ENCODE measurements at regions not wholly inside any gene's neighbourhood (a gene's known extent, or its start where the extent isn't known, plus 50 kb on each side); places are given as distances from the start of the nearest gene placed in this dataset.
A peak's percentile ranks its signal among the peaks of the same experiment; 100 is the strongest.

DNA sequence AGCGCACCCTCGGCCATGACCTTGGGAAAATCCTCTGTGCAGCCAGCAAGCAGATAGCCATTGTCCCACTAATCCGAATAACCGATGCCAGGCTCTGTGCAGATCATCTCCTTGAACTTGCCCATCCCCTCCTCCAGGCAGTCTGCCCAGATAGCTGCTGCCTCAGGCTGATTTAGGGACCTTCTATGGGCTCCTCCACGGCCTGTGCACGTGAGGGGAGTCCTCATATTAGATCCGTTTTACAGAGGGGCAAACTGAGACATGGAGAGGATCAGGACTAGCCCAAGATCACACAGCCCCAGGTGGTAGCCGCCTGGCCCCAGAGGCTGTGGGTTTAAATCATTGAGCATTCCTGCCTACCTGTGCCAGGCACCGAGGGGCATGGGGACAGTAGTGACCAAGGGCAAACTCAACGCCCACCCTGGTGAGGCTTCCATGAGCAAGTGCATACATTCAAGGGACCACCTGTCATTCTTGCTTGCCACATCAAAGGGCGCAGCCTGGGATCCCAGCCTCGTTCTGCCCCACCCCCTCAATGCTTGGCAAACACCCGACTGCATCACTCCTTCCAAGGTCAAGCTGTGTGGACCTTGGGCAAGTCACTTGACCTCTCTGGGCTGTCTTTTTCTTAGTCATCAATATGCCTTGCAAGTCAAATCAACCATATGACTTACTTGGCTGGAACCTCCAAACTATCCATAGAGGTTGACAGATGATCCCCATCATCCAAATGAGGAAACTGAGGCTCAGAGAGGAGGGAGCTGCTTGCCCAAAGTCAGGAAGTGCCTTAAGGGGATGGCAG lies 131.6 kb downstream of the MN1 start:
- Histone ChIP-seq H3K27ac (ENCODE audit: low read depth, low read length, severe bottlenecking) (peak overlapping the region; percentile 99), H3K36me3 (ENCODE audit: control insufficient read depth, insufficient read depth, low read length) (no peaks in the 10 kb centered on the region), H3K4me3 (ENCODE audit: extremely low read depth, insufficient read depth, low read length, poor library complexity, severe bottlenecking) (no peak overlapping the region), H3K4me1 (ENCODE audit: control insufficient read depth, insufficient read depth, low read length, poor library complexity, severe bottlenecking) (peaks cover 30% of the 10 kb centered on the region), H3K9me3 (ENCODE audit: control insufficient read depth, low read length) (peaks cover 6% of the 10 kb centered on the region)
- WGBS, 2 experiments (ENCODE audit: insufficient coverage in 2 of 2) = 68 to 70% methylated on average over 13 of the region's 13 CpGs

DNA sequence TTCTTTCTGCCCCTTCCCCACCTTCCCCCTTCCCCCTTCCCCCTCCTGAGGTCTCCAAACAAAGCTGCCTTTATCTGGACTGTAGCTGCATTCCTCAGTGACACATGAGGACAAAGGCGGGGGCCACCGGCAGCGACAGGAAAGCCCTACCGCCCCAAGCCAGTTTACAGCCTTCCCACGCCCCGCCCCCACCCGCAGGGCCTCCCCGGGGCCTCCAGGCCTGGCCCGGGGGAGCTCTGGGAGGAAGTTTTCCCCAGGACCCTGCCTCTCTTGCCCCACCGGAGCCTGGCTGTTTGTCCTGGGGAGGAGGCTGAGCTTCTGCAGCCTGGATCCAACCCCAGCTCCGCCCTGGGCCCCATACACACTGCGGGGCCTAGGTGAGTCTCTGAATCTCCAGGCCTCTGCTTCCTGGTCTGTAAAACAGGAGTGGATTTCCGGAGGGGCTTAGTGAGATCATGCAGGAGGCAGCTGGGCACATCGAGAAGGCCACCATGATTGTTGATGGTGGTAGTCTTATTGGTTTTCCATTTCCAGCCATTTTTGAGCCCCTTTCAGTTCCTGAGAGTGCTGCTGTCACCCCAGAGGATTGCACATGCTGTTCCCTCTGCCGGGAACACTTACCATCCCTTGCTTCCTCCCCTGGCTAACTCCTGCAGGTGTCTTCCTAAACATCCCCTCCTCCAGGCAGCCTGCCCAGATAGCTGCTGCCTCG lies 130.7 kb downstream of the MN1 start:
- Histone ChIP-seq H3K27ac (ENCODE audit: low read depth, low read length, severe bottlenecking) (peak overlapping the region; percentile 99), H3K4me3 (ENCODE audit: extremely low read depth, insufficient read depth, low read length, poor library complexity, severe bottlenecking) (no peak overlapping the region), H3K4me1 (ENCODE audit: control insufficient read depth, insufficient read depth, low read length, poor library complexity, severe bottlenecking) (peaks cover 30% of the 10 kb centered on the region), H3K36me3 (ENCODE audit: control insufficient read depth, insufficient read depth, low read length) (no peaks in the 10 kb centered on the region), H3K9me3 (ENCODE audit: control insufficient read depth, low read length) (peaks cover 6% of the 10 kb centered on the region)
- WGBS, 2 experiments (ENCODE audit: insufficient coverage in 2 of 2) = 8 to 10% methylated on average over 9 to 11 of the region's 16 CpGs

DNA sequence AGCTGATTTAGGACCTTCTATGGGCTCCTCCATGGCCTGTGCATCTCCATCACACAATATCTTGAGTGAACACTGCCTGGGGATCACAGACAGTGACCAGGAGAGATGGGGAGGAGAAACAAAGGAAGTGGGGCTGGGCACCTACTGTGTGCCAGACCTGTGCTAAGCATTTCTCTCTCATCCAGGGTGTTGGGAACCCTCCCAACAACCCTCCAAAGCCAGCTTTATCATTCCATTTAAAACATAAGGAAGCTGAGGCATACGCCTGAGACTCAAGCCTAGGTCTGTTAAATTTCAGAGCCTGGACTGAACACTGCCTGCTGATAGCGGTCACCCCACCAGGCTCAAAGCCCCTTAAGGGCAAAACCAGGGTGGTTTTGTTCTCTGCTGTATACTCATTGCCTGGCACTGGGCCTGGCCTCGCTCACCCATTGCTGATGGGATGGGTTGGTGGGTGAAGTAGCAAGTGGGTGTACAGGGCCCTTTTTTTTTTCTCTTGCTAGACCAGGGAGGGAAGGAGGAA lies 130.1 kb downstream of the MN1 start:
- Histone ChIP-seq H3K4me3 (ENCODE audit: extremely low read depth, insufficient read depth, low read length, poor library complexity, severe bottlenecking) (no peak overlapping the region), H3K36me3 (ENCODE audit: control insufficient read depth, insufficient read depth, low read length) (no peaks in the 10 kb centered on the region), H3K9me3 (ENCODE audit: control insufficient read depth, low read length) (peaks cover 2% of the 10 kb centered on the region), H3K4me1 (ENCODE audit: control insufficient read depth, insufficient read depth, low read length, poor library complexity, severe bottlenecking) (peaks cover 30% of the 10 kb centered on the region), H3K27ac (ENCODE audit: low read depth, low read length, severe bottlenecking) (peak overlapping the region; percentile 99)
- WGBS, 2 experiments (ENCODE audit: insufficient coverage in 2 of 2) = 83 to 88% methylated on average over 2 of the region's 3 CpGs

DNA sequence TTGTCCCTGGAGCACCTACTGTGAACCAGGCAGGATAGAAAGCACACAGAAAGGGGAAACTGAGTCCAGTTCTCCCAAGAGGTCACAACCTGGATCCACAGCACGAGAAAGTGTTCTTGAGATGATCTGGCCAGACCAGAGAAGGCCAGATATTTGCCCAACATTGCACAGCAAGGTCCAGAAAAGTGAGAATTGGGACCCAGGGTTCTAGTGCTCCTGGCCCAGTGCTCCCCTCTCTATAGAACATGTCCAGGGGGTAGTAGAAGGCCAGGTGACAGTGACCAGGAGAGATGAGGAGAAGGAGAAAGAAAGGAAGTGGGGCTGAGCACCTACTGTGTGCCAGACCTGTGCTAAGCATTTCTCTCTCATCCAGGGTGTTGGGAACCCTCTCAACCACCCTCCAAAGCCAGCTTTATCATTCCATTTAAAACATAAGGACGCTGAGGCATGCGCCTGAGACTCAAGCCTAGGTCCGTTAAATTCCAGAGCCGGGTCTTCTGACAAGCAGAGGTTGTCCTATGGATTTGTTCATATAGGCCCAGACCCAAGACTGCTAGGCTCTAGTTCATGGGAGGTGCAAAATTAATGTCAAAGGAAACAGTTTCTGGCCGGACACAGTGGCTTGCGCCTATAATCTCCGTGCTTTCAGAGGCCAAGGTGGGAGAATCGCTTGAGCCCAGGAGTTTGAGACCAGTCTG lies 128.7 kb downstream of the MN1 start:
- H3K36me3 ChIP-seq (ENCODE audit: control insufficient read depth, insufficient read depth, low read length) = no peaks in the 10 kb centered on the region
- 91 to 96% methylated on average over 9 of the region's 9 CpGs for WGBS, 2 experiments (ENCODE audit: insufficient coverage in 2 of 2)
- peaks cover 30% of the 10 kb centered on the region for H3K4me1 ChIP-seq (ENCODE audit: control insufficient read depth, insufficient read depth, low read length, poor library complexity, severe bottlenecking)
- H3K9me3 ChIP-seq (ENCODE audit: control insufficient read depth, low read length) = no peaks in the 10 kb centered on the region
- H3K27ac ChIP-seq (ENCODE audit: low read depth, low read length, severe bottlenecking) = no peak overlapping the region
- H3K4me3 ChIP-seq (ENCODE audit: extremely low read depth, insufficient read depth, low read length, poor library complexity, severe bottlenecking) = no peak overlapping the region

DNA sequence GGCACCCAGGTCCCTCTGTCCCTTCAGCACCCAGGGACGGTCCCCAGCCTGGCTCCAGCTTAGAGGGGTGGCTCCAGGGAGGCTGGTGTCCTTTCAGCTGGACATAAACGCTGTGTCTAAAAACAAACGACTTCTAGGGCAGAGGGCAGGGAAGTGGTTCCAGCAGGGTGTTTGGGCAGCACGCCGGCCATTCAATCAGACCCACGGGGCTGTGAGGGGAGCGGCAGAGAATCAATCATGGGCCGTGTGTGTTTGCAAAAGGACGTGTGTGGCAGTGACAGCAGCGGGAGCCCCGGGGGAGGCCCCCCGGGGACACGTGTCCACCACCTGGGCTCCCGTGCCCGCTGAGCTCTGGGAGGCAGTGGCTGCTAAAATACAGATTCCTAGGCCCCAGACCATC lies 127.7 kb downstream of the MN1 start:
- no peak overlapping the region for H3K4me3 ChIP-seq (ENCODE audit: extremely low read depth, insufficient read depth, low read length, poor library complexity, severe bottlenecking)
- H3K4me1 ChIP-seq (ENCODE audit: control insufficient read depth, insufficient read depth, low read length, poor library complexity, severe bottlenecking) = peaks cover 30% of the 10 kb centered on the region
- H3K9me3 ChIP-seq (ENCODE audit: control insufficient read depth, low read length) = no peaks in the 10 kb centered on the region
- no peaks in the 10 kb centered on the region for H3K36me3 ChIP-seq (ENCODE audit: control insufficient read depth, insufficient read depth, low read length)
- 84 to 86% methylated on average over 15 of the region's 15 CpGs for WGBS, 2 experiments (ENCODE audit: insufficient coverage in 2 of 2)
- peak overlapping the region; percentile 23 for H3K27ac ChIP-seq (ENCODE audit: low read depth, low read length, severe bottlenecking)

DNA sequence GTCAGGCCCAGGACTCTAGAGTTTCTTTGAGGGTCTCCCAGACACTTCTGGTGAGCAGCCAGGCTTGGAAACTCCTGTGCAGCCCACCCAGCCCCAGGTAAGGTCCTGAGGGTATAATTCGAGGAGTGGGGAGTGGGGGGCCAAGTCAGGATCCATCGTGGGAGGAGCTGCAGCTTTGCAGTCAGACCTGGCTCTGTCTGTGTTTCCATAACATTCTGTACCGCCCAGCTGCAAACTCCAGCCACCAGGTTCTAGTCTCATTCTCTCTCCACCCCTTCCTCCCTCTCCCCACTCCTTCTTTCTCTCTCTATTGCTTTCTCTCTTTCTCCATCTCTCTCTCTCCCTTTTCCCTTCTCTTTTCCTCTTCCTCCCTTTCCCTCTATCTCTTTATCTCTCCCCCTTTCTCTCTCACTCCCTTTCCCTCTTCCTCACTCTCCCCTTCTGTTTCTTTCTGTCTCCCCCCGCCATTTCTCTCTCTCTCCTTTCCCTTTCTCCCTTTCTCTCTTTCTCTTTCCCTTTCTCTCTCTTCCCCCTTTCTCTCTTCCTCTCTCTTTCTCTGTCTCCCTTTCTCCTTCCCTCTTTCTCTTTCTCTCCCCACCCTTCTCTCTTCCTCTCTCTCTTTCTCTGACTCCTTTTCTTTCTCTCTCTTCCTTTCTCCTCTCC lies 127.2 kb downstream of the MN1 start:
- Histone ChIP-seq H3K4me1 (ENCODE audit: control insufficient read depth, insufficient read depth, low read length, poor library complexity, severe bottlenecking) (peaks cover 27% of the 10 kb centered on the region), H3K9me3 (ENCODE audit: control insufficient read depth, low read length) (no peaks in the 10 kb centered on the region), H3K4me3 (ENCODE audit: extremely low read depth, insufficient read depth, low read length, poor library complexity, severe bottlenecking) (no peak overlapping the region), H3K27ac (ENCODE audit: low read depth, low read length, severe bottlenecking) (no peak overlapping the region), H3K36me3 (ENCODE audit: control insufficient read depth, insufficient read depth, low read length) (no peaks in the 10 kb centered on the region)
- WGBS, 2 experiments (ENCODE audit: insufficient coverage in 2 of 2) = 84 to 100% methylated on average over 2 to 4 of the region's 4 CpGs

DNA sequence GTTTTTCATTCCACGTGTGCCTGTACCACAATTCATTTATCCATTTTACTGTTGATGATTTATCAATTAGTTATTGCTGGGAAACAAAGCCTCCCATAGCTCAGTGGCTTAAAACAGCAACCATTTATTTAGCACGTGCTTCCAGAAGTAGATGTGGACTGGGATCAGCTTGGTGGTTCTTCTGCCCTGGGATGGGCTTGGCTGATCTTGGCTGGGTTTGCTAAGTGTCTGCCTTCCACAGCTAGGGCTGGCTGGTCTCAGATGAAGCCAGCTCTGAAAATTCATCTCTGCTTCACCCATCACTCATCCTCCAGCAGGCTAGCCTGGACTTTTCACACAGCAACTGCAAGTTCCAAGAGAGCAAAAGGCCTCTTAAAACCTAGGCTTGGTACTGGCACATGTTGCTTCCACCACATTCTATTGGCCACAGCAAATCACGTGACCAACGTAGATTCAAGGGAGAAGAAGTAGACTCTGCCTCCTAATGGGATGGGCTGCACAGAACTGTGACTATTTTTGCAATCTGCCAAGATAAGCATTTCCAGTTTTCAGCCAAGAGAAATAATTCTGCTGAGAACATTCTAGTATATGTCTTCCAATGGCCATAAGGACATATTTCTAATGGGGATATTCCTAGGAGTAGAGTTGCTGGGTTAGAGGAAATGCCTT lies 124.9 kb downstream of the MN1 start:
- Histone ChIP-seq H3K4me3 (ENCODE audit: extremely low read depth, insufficient read depth, low read length, poor library complexity, severe bottlenecking) (no peak overlapping the region), H3K9me3 (ENCODE audit: control insufficient read depth, low read length) (no peaks in the 10 kb centered on the region), H3K36me3 (ENCODE audit: control insufficient read depth, insufficient read depth, low read length) (no peaks in the 10 kb centered on the region), H3K4me1 (ENCODE audit: control insufficient read depth, insufficient read depth, low read length, poor library complexity, severe bottlenecking) (peaks cover 9% of the 10 kb centered on the region), H3K27ac (ENCODE audit: low read depth, low read length, severe bottlenecking) (no peak overlapping the region)
- WGBS, 2 experiments (ENCODE audit: insufficient coverage in 2 of 2) = 96 to 100% methylated on average over 2 to 3 of the region's 4 CpGs

DNA sequence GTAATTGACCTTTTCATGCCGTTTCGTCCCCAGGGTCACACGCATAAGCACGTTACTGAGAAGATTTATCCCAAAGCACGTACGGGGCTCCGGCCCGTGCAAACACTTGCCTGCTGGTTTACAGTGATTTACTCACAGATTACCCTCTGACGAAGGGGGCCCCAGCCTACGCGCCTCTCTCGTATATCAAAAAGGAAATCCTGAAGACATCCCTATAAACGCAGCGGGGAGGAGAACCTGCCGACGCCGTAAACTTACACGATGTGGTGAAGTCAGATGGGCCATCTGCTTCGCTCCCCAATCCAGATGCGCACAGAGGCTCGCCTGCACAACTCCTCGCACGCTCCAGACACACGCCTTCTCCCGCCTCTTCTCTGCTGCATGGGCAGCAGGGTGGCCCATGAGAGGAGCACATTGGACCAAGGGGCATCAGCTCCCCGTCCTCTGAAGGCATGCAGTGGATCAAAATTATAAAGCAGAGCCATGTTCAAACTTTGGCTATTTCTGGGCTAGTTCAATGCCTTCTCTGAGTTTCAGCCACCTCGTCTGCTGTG lies 123.6 kb downstream of the MN1 start:
- no peaks in the 10 kb centered on the region for H3K9me3 ChIP-seq (ENCODE audit: control insufficient read depth, low read length)
- no peak overlapping the region for H3K4me3 ChIP-seq (ENCODE audit: extremely low read depth, insufficient read depth, low read length, poor library complexity, severe bottlenecking)
- H3K27ac ChIP-seq (ENCODE audit: low read depth, low read length, severe bottlenecking) = no peak overlapping the region
- WGBS, 2 experiments (ENCODE audit: insufficient coverage in 2 of 2) = 90 to 92% methylated on average over 26 of the region's 27 CpGs
- no peaks in the 10 kb centered on the region for H3K36me3 ChIP-seq (ENCODE audit: control insufficient read depth, insufficient read depth, low read length)
- H3K4me1 ChIP-seq (ENCODE audit: control insufficient read depth, insufficient read depth, low read length, poor library complexity, severe bottlenecking) = peaks cover 5% of the 10 kb centered on the region

DNA sequence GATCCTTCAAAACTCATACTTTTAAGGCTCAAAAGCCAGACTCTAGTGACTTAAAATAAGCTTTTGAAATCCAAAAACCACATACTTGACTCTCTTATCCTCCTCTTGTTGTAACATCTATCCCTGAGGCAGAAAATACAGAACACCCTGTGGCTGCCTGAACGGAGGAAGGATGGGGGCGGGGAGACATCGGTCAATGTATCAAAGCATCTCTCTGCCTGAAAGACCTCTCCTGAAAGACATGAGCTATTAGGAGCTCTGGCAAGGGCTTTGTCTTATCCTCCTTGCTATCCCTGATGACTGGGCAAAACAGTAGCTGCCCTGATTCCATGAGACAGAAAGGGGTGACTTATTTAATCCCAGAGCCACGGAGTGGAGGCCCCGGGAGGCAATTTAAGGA lies 122.4 kb downstream of the MN1 start:
- no peaks in the 10 kb centered on the region for H3K4me1 ChIP-seq (ENCODE audit: control insufficient read depth, insufficient read depth, low read length, poor library complexity, severe bottlenecking)
- WGBS, 2 experiments (ENCODE audit: insufficient coverage in 2 of 2) = 35 to 54% methylated on average over 3 to 5 of the region's 5 CpGs
- no peaks in the 10 kb centered on the region for H3K36me3 ChIP-seq (ENCODE audit: control insufficient read depth, insufficient read depth, low read length)
- H3K27ac ChIP-seq (ENCODE audit: low read depth, low read length, severe bottlenecking) = no peak overlapping the region
- H3K4me3 ChIP-seq (ENCODE audit: extremely low read depth, insufficient read depth, low read length, poor library complexity, severe bottlenecking) = no peak overlapping the region
- H3K9me3 ChIP-seq (ENCODE audit: control insufficient read depth, low read length) = no peaks in the 10 kb centered on the region
